Endothelial cell (in vitro differentiated cells): ENCODE measurements at regions not wholly inside any gene's neighbourhood (a gene's known extent, or its start where the extent isn't known, plus 50 kb on each side); places are given as distances from the start of the nearest gene placed in this dataset.

Source experiments
- DNase-seq: peaks from one replicate; pipeline ENCODE4 v3.0.0; 2021; ENCODE audit warnings: low spot score
- H3K27ac Mint-ChIP-seq: one replicate; pipeline ENCODE4 v1.8.0; 2021; ENCODE audit warnings: mixed read lengths, inconsistent platforms; ENCODE audit not compliant: unreplicated experiment
- H3K27me3 Mint-ChIP-seq: one replicate; pipeline ENCODE4 v1.8.0; 2021; ENCODE audit warnings: mild to moderate bottlenecking, moderate library complexity, mixed read lengths, inconsistent platforms; ENCODE audit not compliant: unreplicated experiment
- H3K36me3 Mint-ChIP-seq: one replicate; pipeline ENCODE4 v1.8.0; 2021; ENCODE audit warnings: mild to moderate bottlenecking, low read depth, mixed read lengths, inconsistent platforms; ENCODE audit not compliant: unreplicated experiment
- H3K4me1 Mint-ChIP-seq: one replicate; pipeline ENCODE4 v1.8.0; 2021; ENCODE audit warnings: mild to moderate bottlenecking, mixed read lengths, inconsistent platforms; ENCODE audit not compliant: unreplicated experiment
- H3K4me3 Mint-ChIP-seq: one replicate; pipeline ENCODE4 v1.8.0; 2021; ENCODE audit warnings: mild to moderate bottlenecking, mixed read lengths, inconsistent platforms; ENCODE audit not compliant: unreplicated experiment
- H3K9me3 Mint-ChIP-seq: one replicate; pipeline ENCODE4 v1.8.0; 2021; ENCODE audit warnings: mixed read lengths, inconsistent platforms; ENCODE audit not compliant: unreplicated experiment
- CTCF ChIP-seq: fragments of 200-600 bp; sonication (generic); IDR thresholded peaks from one replicate; pipeline ENCODE4 v1.5.0; 2021; ENCODE audit warnings: antibody characterized with exemption; ENCODE audit not compliant: unreplicated experiment

DNA sequence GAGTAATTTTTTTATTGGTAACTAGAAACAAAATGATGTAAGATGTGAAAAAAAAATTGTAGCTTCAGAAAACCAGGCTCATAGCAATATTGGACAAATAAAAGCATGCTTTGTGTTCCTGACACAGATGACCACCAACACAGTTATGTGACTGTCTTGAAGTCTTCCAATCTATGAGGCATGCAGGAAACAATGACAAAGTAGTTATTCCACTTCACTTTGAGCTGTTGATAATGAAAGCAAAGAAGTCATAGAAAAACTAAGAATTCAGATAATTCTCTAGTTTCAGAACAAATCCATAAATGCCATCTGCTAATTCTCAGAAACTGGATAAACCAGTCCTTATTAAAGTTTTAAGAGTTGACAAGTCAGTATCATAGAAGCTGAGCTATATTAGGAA lies 378.4 kb upstream of the SEMA3D start:
- no peak for DNase-seq
- Mint-ChIP-seq H3K27ac (no peak overlapping the region), H3K9me3 (no peaks in the 10 kb centered on the region), H3K4me3 (no peak overlapping the region), H3K27me3 (no peaks in the 10 kb centered on the region), H3K36me3 (no peaks in the 10 kb centered on the region), H3K4me1 (no peaks in the 10 kb centered on the region)
- TF ChIP-seq CTCF = no peak

DNA sequence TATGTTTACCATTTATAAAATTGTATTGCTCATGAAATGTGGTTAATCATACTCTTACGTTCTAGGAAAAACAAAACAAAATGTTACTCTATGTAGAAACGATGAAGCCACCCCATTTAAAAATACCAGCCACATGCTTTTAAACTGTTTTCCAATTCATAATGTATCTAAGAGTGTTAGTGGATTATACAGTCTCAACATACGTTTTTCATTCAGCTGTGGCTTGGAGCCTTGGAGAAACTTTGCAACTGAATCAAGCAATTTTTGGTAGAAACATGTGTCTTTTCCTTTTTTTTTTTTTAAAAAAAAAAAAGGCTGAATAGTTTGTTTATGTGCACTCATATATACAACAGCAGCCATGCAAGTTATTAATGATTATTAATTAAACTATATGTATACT lies 378.0 kb upstream of the SEMA3D start:
- no peak overlapping the region for H3K4me3 Mint-ChIP-seq
- no peak for DNase-seq
- no peaks in the 10 kb centered on the region for H3K27me3 Mint-ChIP-seq
- TF ChIP-seq CTCF = no peak
- H3K36me3 Mint-ChIP-seq = no peaks in the 10 kb centered on the region
- no peaks in the 10 kb centered on the region for H3K4me1 Mint-ChIP-seq
- H3K27ac Mint-ChIP-seq = no peak overlapping the region
- H3K9me3 Mint-ChIP-seq = no peaks in the 10 kb centered on the region

- Mint-ChIP-seq H3K36me3 (no peaks in the 10 kb centered on the region), H3K4me3 (no peak overlapping the region), H3K27ac (no peak overlapping the region), H3K27me3 (no peaks in the 10 kb centered on the region), H3K9me3 (no peaks in the 10 kb centered on the region), H3K4me1 (no peaks in the 10 kb centered on the region)
- no peak for TF ChIP-seq CTCF
- no peak for DNase-seq
These were observed 374.9 kb upstream of the SEMA3D start for GRCh38 chr7:85561706-85562105.

- peak; percentile 97 for TF ChIP-seq CTCF
- Mint-ChIP-seq H3K9me3 (no peaks in the 10 kb centered on the region), H3K4me3 (no peak overlapping the region), H3K27me3 (no peaks in the 10 kb centered on the region), H3K27ac (no peak overlapping the region), H3K4me1 (no peaks in the 10 kb centered on the region), H3K36me3 (no peaks in the 10 kb centered on the region)
- peak; percentile 26 for DNase-seq
These were observed 367.7 kb upstream of the SEMA3D start for GRCh38 chr7:85554236-85555178.

DNA sequence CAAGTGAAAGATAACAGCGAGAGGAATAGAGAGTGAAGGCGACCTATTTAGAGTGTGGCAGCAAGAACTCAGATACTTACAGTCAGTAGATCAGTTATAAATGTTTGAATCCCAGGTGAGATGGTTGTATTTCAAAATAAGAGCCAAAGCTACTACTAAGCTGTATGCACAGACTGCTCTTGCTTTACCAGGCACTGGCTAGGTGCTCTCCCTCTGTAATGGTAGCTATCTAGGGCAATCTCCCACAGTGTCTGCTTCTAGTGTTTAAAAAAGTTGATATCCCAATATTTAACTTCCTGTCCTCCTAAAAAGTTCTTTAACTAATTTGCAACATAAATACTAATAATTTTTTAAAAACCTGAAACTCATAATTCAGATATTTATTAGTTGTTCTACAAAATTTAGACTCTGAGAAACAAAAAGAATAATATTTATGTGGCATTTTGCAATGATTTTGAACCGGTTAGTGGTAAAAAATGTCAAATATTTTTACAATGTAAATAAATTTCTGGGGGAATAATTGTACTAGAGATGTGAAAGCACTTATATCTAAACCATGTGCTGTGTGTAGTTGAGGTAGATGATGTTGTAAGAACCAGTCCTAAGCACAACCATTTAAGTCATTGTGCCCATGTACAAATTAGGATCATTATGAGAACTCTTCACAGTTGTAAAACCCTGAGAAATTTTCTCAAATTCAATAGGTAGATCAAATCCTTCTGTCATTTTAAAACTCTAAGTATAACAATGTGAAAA lies 349.3 kb upstream of the SEMA3D start:
- Mint-ChIP-seq H3K27me3 (no peaks in the 10 kb centered on the region), H3K9me3 (no peaks in the 10 kb centered on the region), H3K4me1 (no peaks in the 10 kb centered on the region), H3K36me3 (no peaks in the 10 kb centered on the region), H3K4me3 (no peak overlapping the region), H3K27ac (no peak overlapping the region)
- no peak for DNase-seq
- no peak for TF ChIP-seq CTCF
